Endothelial cell of hepatic sinusoid (primary cell): ENCODE measurements at regions not wholly inside any gene's neighbourhood (a gene's known extent, or its start where the extent isn't known, plus 50 kb on each side); places are given as distances from the start of the nearest gene placed in this dataset.

Source experiments
- in situ Hi-C: cut with HindIII; loops from 2 replicates; pipeline ENCODE4 v1.10.0; 2017; ENCODE audit warnings: low sequenced_read_pairs

GRCh38 chr10:31262672-31263071 lies 56.3 kb upstream of the ZEB1 start:
- in situ Hi-C loops = no loop called here

- in situ Hi-C loops = no loop called here
These were observed 55.1 kb upstream of the ZEB1 start for GRCh38 chr10:31263903-31264302.

- in situ Hi-C loops = no loop called here
These were observed 50.3 kb upstream of the ZEB1 start for GRCh38 chr10:31268444-31269303.
